NCI-H146 (cell line): ENCODE measurements at regions not wholly inside any gene's neighbourhood (a gene's known extent, or its start where the extent isn't known, plus 50 kb on each side); places are given as distances from the start of the nearest gene placed in this dataset.
"Not testable (repeated sequence)": the region's sequence is repeated elsewhere in the genome, so short reads cannot be mapped to it uniquely, and the experiment has no call there.

Experiments
- DNase-seq: peaks from one replicate; lab custom pipeline; 2025; lab: John Stamatoyannopoulos, UW

GRCh38 chr2:56806924-56807323 is 623.1 kb downstream of the CCDC85A start:
- no peak for DNase-seq

- DNase-seq: no peak
Measured at GRCh38 chr2:56807861-56808260, 624.1 kb downstream of the CCDC85A start.

- DNase-seq: no peak
Measured at GRCh38 chr2:56811401-56811800, 627.6 kb downstream of the CCDC85A start.

GRCh38 chr2:56812432-56812831 is 628.6 kb downstream of the CCDC85A start:
- no peak for DNase-seq

- no peak for DNase-seq
Measured at GRCh38 chr2:56813490-56813889, 629.7 kb downstream of the CCDC85A start.

- DNase-seq: no peak
Measured at GRCh38 chr2:56816666-56817065, 632.9 kb downstream of the CCDC85A start.

GRCh38 chr2:56831780-56832179 is 648.0 kb downstream of the CCDC85A start:
- DNase-seq: no peak

GRCh38 chr2:56834686-56835085 is 650.9 kb downstream of the CCDC85A start:
- no peak for DNase-seq

- DNase-seq: not testable (repeated sequence)
Measured at GRCh38 chr2:56840009-56840408, 656.2 kb downstream of the CCDC85A start.

- DNase-seq: no peak
Measured at GRCh38 chr2:56860991-56861390, 677.2 kb downstream of the CCDC85A start.

- DNase-seq: no peak
Measured at GRCh38 chr2:56871644-56872043, 687.9 kb downstream of the CCDC85A start.

GRCh38 chr2:56874717-56875116 is 690.9 kb downstream of the CCDC85A start:
- DNase-seq: no peak

GRCh38 chr2:56889738-56890137 is 705.9 kb downstream of the CCDC85A start:
- DNase-seq: no peak

- DNase-seq: no peak
Measured at GRCh38 chr2:56892382-56892781, 708.6 kb downstream of the CCDC85A start.

GRCh38 chr2:56898986-56899385 is 715.2 kb downstream of the CCDC85A start:
- DNase-seq: no peak

- DNase-seq: no peak
Measured at GRCh38 chr2:56912490-56912889, 728.7 kb downstream of the CCDC85A start.

- DNase-seq: no peak
Measured at GRCh38 chr2:56918790-56919189, 735.0 kb downstream of the CCDC85A start.

- no peak for DNase-seq
Measured at GRCh38 chr2:56933976-56934375, 750.2 kb downstream of the CCDC85A start.

GRCh38 chr2:56934866-56935265 is 751.1 kb downstream of the CCDC85A start:
- DNase-seq: no peak

GRCh38 chr2:56940054-56940453 is 756.3 kb downstream of the CCDC85A start:
- DNase-seq: no peak

- no peak for DNase-seq
Measured at GRCh38 chr2:56952871-56953270, 769.1 kb downstream of the CCDC85A start.

- DNase-seq: no peak
Measured at GRCh38 chr2:56960581-56960980, 776.8 kb downstream of the CCDC85A start.

- DNase-seq: no peak
Measured at GRCh38 chr2:56962673-56963072, 778.9 kb downstream of the CCDC85A start.

- no peak for DNase-seq
Measured at GRCh38 chr2:56969513-56969912, 785.7 kb downstream of the CCDC85A start.

- no peak for DNase-seq
Measured at GRCh38 chr2:56971383-56971974, 787.7 kb downstream of the CCDC85A start.
